ENCODE measurements at regions not wholly inside any gene's neighbourhood (a gene's known extent, or its start where the extent isn't known, plus 50 kb on each side); places are given as distances from the start of the nearest gene placed in this dataset.
"Not testable (repeated sequence)": the region's sequence is repeated elsewhere in the genome, so short reads cannot be mapped to it uniquely, and the experiment has no call there.

DNA sequence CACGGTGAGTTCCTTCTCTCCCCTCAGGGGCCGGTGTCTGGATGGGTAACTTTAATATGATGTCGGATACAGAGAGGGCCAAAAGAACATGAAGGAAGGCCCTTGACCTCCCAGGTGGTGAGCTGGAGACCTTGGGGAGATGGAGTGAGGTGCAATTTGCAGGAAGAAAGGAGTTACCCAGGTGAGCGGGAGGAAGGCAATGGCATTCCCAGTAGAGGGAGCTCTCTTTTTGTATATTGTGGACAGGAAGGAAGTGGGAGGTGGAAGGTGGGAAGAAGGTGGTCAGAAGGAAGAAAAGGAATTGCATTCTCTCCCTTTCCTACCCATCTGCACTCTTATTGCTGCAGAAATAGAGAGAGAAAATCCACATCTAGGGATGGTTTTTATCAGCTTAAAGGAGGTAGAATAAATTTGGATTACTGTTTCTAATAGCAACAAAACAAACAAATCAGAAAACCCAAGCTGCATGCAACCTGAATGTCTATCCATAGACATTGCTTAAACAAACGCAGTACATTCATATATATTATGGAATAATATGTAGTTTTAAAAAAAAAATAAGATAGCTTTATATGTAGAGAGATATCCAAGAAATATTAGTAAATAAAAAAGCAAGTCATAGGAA, 169.0 kb upstream of the TSC22D2 start:
- no peak for DNase-seq

DNA sequence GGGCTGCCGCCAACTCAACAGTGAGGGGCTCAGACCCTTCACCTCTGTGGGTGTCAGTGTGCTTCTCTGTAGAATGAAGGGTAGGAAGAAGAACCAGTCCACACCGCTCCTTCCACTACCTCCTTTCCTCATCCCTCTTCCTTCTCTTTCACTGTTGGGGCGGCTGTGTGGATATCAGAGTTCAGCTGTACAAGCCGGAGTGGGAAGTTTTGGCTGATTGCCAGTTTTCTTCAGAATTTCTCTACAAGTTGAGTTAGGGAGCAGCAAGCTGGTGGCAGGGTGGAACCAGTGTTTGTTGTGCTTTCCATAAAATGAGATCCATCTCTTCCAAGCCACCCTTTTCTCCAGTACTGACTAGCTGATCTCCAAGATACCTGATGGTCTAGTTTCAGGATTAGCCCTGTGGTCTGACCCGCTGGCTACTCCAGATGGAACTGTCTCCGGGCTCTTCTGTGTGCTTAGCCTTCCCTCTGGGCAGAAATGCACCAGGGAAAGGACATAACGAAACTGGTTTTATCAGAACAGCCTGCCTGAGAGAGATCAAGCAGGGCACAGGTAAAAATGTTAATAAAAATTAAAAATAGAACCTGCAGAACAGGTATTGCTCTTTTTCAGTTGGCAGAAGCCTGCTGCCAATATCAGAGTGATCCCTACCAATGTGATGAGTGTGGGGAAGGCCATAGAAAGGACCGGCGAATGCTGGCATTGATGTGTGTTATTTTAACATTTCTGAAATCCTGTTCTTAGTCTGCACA, 169.9 kb upstream of the TSC22D2 start:
- DNase-seq, result no peak

DNA sequence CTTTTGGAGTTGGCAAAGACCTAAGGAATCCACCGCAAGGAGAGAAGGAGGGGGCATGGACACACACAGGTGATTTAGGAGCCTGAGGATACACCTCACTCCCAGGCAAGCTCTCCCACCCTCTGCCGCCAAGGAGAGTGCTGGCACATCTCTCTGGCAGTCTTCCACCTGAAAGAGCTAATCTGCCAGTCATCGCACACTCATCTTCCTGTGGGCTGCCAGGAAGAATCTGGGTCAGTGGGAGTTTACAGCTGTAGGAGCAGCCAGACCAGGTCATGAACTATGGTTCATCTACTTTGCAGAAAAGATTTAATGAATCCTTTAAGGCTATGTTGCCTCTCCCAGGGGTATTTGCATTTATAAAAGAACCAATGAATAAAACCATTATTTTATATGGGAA, 170.6 kb upstream of the TSC22D2 start:
- DNase-seq, result peak; percentile 84

DNA sequence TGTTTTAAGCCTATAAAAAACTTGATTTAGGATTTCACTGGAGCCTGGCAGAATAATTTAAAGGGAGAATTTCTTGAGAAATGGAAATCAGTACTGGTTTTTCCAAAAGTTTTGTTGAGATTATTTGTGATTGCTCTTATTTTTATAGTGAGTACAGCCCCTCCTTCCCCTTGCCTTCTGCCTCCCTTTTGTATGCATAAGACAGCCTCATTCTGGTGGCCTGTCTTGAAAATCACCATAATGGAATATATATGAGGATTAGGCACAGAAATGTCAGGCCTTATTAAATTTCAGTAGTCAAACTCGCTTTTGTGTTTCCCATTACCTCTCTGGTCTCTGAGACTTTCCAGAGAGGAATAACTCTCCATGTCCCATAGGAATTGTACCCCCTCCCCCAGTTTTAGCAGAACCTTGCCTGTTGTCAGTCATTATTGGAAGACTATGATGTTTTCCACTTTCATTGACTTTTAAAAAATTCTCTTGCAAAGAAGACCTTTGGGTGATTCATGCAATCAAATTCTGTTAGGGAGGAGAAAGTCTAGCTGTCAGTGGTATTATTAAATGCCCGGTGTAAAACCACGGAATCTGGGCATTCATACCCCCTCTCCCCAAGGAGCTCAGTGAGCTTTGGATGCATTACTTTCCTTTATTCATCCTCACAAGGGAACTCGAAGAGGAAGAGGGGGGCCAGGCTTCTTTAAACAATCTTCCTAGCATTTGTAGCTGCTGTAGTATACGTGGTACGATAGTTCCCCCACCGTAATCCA, 171.6 kb upstream of the TSC22D2 start:
- DNase-seq, result peak; percentile 76

DNA sequence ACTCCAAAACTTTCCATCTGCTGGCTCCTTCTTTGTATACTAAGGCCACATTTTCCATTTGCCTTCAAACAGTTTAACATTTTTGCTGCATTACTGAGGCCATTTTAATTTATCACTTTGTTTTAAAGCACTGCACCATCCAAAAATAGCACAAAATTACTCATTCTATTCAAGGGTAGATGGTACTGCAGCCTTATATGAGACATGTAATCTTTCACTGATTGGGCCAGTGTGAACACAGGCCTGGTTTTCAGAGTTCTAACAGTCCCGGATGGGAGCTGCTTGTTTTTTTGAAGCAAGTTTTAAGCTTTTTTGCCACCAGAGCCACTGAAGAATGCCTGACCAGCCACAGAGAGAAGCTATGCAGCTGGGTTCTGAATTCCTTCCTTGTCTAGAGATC, 172.3 kb upstream of the TSC22D2 start:
- DNase-seq, result peak; percentile 73

DNA sequence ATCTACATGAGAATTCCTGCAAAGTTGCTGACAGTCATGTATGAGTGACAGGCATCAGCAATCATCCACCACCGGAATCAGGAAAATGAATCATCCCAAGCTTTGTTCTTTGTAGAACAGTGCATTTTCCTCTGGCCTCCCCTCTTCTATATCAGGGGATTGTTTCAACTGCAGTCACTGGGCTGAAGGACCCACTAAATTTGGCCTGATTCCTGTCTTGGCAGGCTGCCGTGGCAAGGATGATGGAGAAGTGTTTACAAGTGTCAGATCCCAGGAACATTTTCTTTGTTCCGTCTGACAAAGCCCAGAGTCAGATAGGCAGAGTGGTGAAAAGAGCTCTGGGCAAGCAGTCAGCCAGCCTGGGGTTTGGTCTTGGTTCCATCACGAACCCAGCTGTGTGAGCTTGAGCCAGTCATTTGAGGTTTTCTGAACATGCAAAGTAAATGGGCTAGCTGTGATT, 175.1 kb upstream of the TSC22D2 start:
- DNase-seq, result no peak

DNA sequence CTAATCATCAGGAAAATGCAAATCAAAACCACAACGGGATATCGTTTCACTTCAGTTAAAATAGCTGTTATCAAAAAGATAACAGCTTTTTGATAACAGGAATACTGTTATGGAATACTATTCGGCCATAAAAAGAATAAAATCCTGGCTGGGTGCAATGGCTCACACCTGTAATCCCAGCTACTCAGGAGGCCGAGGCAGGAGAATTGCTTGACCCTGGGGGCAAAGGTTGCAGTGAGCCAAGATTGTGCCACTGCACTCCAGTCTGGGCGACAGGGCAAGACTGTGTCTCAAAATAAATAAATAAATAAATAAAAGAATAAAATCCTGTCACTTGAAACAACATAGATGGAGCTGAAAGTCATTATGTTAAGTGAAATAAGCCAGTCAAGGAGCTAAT, 178.1 kb upstream of the TSC22D2 start:
- no peak for DNase-seq

DNA sequence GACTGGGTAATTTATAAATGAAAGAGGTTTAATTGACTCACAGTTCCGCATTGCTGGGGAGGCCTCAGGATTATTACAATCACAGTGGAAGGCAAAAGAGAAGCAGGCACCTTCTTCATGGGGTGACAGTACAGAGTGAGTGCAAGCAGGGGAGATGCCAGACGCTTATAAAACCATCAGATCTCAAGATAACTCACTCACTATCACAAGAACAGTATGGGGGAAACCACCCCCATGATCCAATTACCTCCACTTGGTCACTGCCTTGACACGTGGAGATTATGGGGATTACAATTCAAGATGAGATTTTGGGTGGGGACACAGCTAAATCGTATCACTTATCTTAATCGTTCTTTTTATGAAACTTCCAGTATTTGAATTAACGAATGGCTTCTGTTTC, 179.5 kb upstream of the TSC22D2 start:
- DNase-seq, result not testable (repeated sequence)

DNA sequence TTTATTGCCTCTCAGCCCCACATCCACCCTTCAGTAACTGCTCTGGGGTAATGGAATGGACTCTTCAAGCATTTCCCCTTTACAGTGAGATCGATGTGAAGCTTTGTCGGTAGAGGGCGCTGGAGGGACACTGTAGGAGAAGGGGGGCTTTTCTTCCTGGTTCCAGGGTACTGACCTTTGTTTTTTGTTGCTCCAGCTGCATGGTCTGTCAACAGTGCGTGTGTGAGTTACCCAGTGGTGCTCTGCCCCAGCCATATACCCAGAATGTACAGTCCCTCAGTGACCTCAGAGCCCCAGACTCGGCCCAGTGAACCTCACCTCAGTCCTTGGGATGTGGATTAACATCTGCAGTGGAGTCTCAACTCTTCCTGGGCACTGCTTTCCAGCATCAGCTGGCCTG, 180.3 kb upstream of the TSC22D2 start:
- peak; percentile 80 for DNase-seq

DNA sequence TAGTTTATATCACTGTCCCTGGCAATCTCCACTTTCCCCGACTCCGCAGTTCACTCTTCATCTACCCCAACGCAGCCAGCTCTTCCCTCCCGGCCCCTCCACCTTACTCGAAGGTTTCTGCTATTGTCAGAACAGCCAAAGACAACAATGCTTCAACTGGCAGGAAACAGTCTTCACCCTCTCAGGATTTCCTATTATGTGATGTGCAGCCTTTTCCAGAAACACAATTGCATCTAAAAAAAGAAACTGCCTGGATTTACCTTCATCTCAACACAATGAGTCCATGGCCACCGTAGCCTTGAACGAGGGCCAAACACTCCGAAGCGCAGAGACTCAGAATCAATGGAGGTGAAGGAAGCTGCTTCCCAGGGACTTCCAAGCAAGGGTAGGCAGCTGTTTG, 182.1 kb upstream of the TSC22D2 start:
- DNase-seq, result no peak

DNA sequence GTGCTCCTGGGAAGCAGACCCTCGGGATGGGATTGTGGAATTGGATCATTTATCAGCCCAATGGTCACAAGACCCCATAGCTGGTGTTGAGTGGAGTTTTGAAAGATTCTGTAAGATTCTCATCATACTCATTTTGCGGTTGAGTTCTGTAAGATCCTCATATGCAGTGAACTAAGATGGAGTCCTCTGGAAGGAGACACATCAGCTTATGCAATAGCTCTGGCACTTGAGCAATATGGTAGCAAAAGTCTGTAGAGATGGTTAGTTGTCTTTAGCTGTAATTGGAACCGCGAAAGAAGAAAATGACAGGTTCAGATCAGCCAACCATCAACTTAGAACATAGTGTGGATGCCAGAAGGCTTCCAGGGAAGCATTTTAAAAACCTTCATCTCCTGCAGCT, 184.5 kb upstream of the TSC22D2 start:
- DNase-seq, result no peak

DNA sequence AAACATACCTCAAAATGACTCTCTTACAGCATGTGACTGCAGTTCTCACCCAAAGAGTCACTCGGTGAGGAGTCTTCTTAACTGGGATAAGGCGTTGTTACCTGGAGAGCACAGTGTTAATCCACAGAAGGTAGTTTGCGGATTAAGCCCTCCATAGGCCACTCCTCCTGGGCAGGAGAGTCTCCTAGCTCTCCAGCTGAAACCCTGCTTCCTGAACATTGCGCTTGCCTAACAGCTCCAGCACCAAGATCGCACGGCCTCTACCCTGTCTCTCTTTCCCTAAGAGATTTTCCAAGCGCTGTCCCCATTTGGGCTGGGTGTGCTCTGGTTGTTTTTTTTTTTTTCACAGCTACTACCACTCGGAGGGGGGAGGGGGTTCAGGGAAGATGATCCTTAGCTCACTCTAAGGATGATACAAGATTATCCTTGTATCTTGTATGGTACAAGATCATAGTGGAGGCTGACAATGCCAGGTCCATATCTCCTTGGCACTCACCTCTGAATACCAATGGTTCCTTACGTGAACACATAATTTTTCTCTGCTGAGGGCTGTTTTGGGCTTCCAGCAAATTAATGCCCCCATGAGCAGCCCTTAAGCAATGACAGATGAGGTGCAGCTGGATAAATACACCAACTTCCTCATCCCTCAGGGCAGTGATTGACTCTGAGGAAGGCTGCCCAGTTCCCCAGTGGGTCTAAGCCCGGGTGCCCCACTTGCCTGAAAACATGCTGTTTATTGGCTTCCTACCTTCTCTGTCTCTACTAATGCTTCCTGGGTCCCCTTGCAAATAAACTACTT, 185.2 kb upstream of the TSC22D2 start:
- no peak for DNase-seq

DNA sequence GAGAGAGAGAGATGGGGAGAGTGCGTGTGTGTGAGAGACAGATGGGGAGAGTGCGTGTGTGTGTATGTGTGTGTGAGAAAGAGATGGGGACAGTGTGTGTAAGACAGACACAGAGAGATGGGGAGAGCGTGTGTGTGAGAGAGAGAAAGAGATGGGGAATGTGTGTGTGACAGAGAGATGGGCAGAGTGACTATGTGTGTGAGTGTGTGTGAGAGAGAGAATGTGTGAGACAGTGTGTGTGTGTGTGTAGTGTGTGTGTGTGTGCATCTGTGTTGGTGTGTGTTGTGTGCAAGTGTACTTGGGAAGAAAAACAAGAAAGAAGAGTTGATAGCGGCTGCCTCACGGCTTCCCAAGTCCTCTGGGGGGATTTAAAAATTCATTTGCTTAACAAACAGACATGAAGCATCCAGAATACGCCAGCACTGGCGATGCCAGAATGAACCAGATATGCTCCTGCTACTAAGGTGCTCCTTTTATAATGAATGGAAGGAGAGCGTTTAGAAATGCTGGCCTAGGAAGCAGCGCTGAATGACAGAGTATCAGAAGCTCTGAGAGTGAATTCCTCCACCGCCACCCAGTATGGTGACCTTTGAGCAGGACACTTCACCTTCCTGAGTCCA, 186.1 kb upstream of the TSC22D2 start:
- no peak for DNase-seq

DNA sequence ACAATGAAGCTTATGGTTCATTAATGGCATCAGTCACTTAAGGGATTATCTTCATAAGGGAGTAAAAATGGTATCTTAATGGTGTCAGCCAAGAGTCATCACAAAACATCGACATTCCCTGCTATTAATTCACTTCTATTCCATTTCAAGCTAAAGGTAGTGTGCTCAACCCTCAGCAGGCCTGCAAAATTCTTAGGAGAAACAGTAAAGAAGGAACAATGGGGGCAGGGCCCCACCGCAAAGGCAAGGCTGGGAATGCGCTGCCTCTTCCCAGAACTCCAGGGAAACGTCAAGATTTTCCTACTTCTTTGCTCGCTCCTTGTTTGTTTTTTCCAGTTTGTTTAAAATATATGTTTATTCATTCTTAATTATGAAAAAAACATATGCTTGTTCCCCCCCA, 187.3 kb upstream of the TSC22D2 start:
- DNase-seq, result no peak

DNA sequence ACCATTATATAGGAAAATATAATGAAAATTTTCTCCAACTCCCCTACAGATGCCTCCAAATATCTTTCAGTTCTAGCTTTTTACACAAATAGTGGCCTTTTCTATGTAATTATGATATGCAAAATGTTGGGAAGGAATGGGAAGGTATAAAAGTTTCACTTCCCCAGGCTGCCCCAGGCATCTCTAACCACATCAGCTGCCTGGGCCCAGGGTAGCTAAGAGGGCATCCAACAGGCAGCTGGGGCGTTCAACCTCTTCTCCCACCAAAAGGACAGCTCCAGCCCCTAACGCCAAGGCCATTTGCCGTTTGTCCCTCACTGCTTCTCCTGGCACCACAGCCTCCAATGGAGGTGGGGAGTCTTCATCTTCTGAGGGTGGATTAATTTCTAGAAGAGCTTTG, 188.1 kb upstream of the TSC22D2 start:
- DNase-seq, result no peak

DNA sequence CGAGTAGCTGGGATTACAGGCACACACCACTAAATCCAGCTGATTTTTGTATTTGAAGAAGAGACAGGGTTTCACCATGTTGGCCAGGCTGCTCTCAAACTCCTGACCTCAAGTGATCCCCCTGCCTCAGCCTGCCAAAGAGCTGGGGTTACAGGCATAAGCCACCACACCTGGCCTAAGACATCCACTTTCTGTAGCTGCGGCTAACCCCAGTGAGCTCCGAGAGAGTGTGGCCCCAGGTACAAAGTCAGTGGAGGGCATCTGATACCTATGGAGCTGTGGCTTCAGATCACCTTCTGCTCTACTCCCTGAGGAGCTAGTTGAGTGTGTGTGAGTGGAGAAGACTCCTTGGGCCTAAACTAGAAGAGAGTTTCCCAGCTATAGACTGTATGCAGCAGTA, 189.3 kb upstream of the TSC22D2 start:
- DNase-seq, result no peak

DNA sequence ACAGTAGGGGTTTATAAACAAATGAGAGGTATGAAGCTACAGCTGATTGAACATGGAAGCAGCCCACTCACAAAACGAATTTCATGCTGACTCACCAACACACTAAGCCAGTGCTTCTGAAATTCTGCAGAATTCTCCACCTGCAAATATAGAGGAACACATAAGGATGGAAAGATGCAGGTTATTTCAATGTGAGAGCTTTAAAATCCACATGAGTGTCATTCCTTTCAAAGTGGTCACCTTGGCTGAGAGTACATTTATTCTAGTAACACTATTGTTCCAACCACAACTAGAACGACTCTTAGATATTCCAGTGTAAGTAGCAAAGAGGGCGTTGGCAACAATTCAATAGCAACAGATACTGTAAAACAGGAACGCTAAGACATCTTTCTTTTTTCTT, 189.9 kb upstream of the TSC22D2 start:
- DNase-seq, result no peak

DNA sequence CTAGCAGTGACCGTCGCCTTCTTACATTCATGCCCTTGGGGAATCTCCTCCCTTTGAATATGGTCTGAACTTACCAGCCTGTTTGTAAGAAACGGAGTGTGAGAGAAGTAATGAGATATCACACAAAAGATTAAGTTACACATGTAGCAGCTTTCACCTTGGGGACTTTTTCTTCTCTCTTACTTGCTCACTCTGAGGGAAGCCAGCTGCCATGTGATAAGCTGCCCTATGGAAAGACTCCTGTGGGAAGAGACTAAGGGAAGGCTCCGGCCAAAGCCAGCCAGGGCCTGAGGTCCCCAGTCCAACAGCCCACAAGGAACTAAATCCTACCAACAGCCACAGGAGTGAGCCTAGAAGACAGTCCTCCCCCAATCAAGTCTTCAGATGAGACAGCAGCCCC, 190.4 kb upstream of the TSC22D2 start:
- DNase-seq, result no peak

DNA sequence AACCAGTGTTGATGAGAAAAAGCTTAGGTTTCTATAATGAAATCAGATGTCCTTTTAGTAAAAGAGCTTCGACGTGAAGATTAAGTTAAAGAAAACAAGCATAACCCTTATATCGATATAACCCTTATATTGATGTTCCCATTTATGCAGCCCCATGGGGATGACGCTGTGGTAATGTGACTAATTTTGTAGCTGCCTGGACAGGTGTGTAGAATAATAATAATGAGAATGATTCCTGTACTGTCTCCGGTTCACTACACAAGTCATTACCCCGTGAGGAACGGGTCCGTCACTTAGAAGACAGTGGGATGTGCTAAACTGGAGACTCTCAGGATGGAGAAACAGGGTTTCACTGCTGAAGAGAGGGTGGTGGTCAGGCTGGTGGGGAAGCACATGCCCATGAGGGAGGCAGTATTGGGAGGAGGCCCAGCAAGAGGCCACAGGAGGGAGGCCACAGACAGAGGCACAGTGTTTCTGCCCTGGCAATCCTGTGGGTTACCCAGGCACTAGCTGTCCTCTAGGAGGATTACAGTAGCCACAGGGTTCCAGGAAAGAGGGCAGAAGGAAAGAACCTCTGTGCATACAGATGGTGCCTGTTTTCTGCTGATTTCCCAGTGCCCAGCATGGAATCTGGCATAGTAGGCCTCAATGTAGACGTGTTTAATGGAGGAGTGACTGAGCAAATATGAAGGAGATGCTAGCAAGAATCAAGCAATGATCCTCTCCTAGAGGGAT, 191.1 kb upstream of the TSC22D2 start:
- no peak for DNase-seq

DNA sequence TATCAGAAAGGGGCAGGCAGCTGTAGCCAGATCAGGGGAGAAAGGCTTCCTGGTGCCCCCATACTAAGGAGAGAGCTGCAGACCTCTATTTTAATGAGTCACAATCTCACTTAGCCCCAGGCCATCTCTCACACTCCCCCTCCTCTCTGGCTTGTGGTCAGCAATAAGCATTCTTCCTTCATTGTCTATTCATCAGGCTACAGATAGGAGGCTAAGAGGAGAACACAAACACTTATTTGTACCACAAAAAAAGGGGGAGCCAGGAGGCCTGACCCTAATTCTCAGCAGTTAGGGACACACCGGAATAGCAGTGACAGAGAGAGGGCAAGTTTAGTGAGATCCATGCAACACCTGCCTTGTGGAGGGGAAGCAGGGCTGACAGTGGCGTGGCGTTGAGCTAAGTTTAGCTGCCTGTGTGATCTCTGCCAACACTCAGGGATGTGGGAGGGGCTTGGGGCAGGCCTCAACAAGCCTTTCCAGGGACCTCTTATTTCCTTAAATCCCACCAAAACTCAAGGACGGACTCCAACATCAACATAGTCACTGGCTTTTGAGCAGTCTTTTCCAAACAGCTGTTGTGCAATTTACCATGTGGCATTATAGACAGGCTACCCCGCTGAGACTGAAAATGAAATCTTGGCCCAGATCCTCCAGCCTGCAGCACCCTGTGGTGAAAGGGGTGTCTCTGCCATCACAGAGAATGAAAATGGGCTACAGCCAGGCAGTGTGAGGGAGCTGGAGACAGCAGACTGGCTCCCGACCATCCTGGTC, 191.9 kb upstream of the TSC22D2 start:
- peak; percentile 76 for DNase-seq

DNA sequence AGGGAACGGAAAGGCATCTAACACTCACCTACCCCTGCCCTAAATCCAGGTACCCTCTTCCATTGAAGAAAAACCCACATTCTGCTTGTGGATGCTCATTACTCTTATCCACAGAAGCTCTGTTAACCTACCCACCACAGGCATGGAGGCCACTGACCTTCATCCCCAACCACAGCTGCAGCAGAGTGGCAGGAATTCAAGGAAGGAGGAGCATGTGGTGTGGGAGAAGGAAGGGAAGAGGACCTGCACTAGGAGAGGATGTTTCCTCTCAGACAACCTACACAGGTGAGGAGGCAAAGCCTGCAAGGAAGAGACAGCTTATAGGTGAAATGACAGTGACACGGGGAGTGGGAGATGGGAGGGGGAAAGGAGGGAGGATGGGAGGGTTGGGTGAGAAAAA, 192.5 kb upstream of the TSC22D2 start:
- peak; percentile 61 for DNase-seq
